ENCODE measurements at regions not wholly inside any gene's neighbourhood (a gene's known extent, or its start where the extent isn't known, plus 50 kb on each side); places are given as distances from the start of the nearest gene placed in this dataset.

DNA sequence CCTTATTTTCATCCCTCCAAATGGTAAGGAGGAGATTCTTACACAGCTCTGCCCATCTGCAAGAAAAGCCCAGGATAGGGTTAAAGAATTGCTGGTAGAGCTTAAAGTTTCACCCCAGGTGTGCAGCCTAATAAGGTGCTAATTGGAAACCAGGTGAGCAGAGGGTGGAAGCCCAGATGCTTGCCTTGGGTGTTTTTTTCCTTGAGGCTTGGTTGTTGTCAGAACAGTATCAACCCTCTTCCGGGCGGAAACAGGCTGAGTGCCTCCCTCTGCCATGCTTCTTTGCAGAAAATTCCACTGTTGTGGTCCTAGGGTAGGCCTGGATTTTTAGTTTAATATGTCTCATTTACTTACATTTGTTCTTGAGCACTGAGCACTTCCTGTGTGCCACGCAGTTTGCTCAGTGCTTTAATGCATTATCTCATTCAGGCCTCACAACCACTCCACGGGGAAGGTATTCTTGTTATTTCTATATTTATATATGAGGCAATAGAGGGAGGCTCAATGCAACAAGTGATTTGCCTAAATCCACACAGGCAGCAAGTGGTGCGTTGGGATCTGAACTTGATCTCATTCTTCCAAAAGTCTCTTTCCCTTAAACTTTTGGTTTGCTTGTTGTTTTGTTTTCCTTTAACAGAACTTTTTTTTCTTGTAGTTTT, 115.0 kb upstream of the LRIG1 start:
- no peak overlapping the region for H3K4me3 ChIP-seq (ENCODE audit: low read length)
- H3K27me3 ChIP-seq (ENCODE audit: insufficient read depth, low read length), result no peaks in the 10 kb centered on the region
- no peaks in the 10 kb centered on the region for H3K9me3 ChIP-seq (ENCODE audit: insufficient read depth, low read depth, low read length)
- H3K36me3 ChIP-seq (ENCODE audit: insufficient read depth, low read depth, low read length), result no peaks in the 10 kb centered on the region
- peaks cover 6% of the 10 kb centered on the region; the same call in 1 of the 2 replicates for H3K4me1 ChIP-seq (ENCODE audit: insufficient read depth, low read length)
- H3K9ac ChIP-seq (ENCODE audit: low read depth, low read length), result no peak overlapping the region
- no peak overlapping the region for H3K27ac ChIP-seq (ENCODE audit: low read length)

GRCh38 chr3:66617351-66617750, 116.5 kb upstream of the LRIG1 start:
- H3K4me1 ChIP-seq (ENCODE audit: insufficient read depth, low read length), result peaks cover 6% of the 10 kb centered on the region; the same call in 1 of the 2 replicates
- H3K27me3 ChIP-seq (ENCODE audit: insufficient read depth, low read length), result no peaks in the 10 kb centered on the region
- no peak overlapping the region for H3K9ac ChIP-seq (ENCODE audit: low read depth, low read length)
- no peaks in the 10 kb centered on the region for H3K36me3 ChIP-seq (ENCODE audit: insufficient read depth, low read depth, low read length)
- H3K4me3 ChIP-seq (ENCODE audit: low read length), result no peak overlapping the region
- no peaks in the 10 kb centered on the region for H3K9me3 ChIP-seq (ENCODE audit: insufficient read depth, low read depth, low read length)
- H3K27ac ChIP-seq (ENCODE audit: low read length), result no peak overlapping the region

DNA sequence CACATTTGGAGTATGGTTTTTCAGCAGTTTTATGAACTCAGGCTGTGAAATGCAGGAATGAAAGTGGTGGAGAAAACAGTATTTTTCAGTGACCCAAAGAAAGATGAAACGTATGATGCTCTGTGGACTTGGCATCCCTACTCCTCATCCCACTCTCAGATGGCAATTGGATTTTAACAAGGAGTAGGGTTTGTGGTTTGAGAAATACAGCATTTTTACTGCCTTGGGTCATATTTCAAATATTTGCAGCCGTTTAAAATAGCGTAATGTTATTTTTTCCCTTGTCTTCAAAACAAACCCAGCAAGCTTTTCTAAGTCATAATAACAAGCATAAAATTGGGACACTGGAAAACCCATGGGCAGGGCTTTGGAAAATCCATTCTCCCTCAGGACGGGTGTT, 117.2 kb upstream of the LRIG1 start:
- no peaks in the 10 kb centered on the region for H3K36me3 ChIP-seq (ENCODE audit: insufficient read depth, low read depth, low read length)
- H3K27ac ChIP-seq (ENCODE audit: low read length), result no peak overlapping the region
- H3K4me3 ChIP-seq (ENCODE audit: low read length), result no peak overlapping the region
- H3K9me3 ChIP-seq (ENCODE audit: insufficient read depth, low read depth, low read length), result no peaks in the 10 kb centered on the region
- no peaks in the 10 kb centered on the region for H3K27me3 ChIP-seq (ENCODE audit: insufficient read depth, low read length)
- H3K4me1 ChIP-seq (ENCODE audit: insufficient read depth, low read length), result peaks cover 6% of the 10 kb centered on the region; the same call in 1 of the 2 replicates
- H3K9ac ChIP-seq (ENCODE audit: low read depth, low read length), result no peak overlapping the region

- no peak overlapping the region for H3K27ac ChIP-seq (ENCODE audit: low read length)
- H3K4me3 ChIP-seq (ENCODE audit: low read length), result no peak overlapping the region
- no peaks in the 10 kb centered on the region for H3K9me3 ChIP-seq (ENCODE audit: insufficient read depth, low read depth, low read length)
- peaks cover 6% of the 10 kb centered on the region; the same call in 1 of the 2 replicates for H3K4me1 ChIP-seq (ENCODE audit: insufficient read depth, low read length)
- no peak overlapping the region for H3K9ac ChIP-seq (ENCODE audit: low read depth, low read length)
- H3K27me3 ChIP-seq (ENCODE audit: insufficient read depth, low read length), result no peaks in the 10 kb centered on the region
- no peaks in the 10 kb centered on the region for H3K36me3 ChIP-seq (ENCODE audit: insufficient read depth, low read depth, low read length)
Measured at GRCh38 chr3:66620296-66620695, 119.5 kb upstream of the LRIG1 start.

DNA sequence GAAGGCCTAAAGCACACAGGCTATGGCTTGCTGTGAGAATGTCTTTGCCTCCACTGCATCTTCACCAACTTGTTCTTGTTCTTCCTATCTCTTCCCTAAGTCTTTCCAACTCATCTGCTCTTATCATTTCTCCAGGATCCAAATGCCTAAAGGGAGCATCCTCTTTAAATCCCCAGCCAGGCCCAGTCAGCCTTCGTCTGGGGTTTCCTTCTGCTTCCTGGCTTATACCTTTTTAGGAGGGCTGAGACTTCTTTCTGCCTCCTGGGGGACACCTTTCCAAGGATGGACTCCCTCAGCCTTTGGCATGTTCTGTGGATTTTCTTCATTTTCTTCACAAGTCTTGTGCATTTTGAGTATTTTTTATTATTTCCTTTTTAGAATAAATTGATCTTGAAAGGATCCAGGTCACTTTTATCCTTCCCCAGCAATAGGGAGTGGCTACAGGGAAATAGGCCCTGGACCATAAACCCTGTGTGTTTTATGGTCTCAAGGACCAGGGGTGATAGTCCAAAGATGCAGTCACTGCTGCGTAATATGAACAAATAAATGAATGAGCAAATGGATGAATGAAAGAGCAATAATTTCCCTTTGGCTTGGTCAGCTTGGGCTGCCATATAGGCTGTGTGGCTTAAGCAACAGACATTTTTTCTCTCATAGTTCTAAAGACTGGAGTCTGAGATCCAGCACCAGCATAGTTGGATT, 122.1 kb upstream of the LRIG1 start:
- Histone ChIP-seq H3K4me3 (ENCODE audit: low read length) (no peak overlapping the region), H3K9me3 (ENCODE audit: insufficient read depth, low read depth, low read length) (no peaks in the 10 kb centered on the region), H3K36me3 (ENCODE audit: insufficient read depth, low read depth, low read length) (no peaks in the 10 kb centered on the region), H3K9ac (ENCODE audit: low read depth, low read length) (no peak overlapping the region), H3K27me3 (ENCODE audit: insufficient read depth, low read length) (no peaks in the 10 kb centered on the region), H3K27ac (ENCODE audit: low read length) (no peak overlapping the region), H3K4me1 (ENCODE audit: insufficient read depth, low read length) (peaks cover 6% of the 10 kb centered on the region; the same call in 1 of the 2 replicates)

DNA sequence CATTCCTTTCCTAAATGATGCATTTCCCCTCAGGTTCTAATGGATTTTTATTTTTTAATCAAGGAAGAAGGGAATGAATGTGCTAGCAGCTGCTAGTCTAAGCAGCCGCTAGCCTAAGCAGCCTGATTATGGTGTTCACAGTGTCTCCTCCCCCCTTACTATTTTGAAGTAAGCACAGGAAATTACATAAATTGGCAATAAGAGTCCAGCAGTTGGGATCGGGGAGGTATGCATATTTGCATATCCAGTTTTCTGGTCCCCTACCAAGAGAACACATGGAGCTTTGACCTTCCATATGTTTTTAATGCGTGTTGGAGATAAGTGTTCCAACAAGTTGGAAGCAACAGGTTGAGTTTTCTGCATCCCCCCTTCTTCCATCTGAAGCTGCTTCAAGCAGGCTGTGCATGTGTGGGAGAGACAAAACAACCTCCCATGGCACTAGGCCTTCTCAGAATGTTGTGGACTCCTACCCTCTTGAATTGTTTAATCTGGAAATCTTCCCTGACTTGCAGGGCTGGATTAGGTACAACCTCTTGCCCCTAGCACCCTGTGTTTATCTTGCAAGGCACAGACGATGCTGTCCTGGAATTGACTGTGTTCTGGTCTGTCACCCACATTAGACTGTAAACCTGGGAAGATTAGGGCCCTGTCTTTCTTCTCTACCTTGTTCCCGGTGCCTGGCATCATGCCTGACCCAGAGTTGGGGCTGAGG, 124.8 kb upstream of the LRIG1 start:
- Histone ChIP-seq H3K27ac (ENCODE audit: low read length) (no peak overlapping the region), H3K36me3 (ENCODE audit: insufficient read depth, low read depth, low read length) (no peaks in the 10 kb centered on the region), H3K9ac (ENCODE audit: low read depth, low read length) (no peak overlapping the region), H3K4me1 (ENCODE audit: insufficient read depth, low read length) (peaks cover 8% of the 10 kb centered on the region; the same call in 1 of the 2 replicates), H3K4me3 (ENCODE audit: low read length) (no peak overlapping the region), H3K27me3 (ENCODE audit: insufficient read depth, low read length) (no peaks in the 10 kb centered on the region), H3K9me3 (ENCODE audit: insufficient read depth, low read depth, low read length) (no peaks in the 10 kb centered on the region)

DNA sequence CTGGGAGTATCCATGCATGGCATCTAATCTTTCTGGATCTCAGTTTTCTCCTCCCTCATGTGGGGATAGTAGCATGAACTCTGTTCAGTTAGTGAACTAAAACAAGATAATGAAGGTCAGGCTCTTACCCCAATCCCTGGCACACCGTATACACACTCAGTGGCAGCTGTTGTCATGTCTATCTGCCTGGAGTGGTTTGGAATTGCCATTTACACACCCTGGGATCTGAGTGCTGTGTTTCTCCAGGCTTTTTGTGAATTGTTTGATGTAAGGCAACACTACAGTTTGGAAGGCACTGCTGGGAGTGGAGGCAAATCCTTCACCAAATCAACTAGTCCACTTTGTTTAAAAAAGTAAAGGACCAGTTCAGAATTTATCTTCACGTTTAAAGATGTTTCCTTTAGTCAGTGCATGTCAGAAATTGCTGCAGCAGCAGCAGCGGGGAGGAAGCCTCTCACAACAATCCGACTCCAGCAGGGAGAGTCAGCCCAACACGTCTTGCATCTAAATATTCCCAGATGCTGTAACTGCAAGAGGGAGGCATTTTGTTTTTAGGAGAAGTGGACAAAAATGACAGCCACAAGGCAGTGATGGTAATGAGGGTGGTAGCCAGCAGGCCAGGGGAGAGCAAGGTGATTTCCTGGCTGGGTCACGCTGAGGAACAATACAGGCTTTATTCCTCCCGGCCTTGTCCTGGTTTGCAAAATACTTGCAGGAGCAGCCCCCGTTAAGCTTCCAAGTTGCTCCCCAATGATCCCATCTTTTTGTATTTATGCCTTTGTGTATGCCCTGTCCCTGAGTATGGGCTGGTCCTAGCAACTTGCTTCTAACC, 128.5 kb upstream of the LRIG1 start:
- Histone ChIP-seq H3K4me3 (ENCODE audit: low read length) (no peak overlapping the region), H3K36me3 (ENCODE audit: insufficient read depth, low read depth, low read length) (no peaks in the 10 kb centered on the region), H3K27me3 (ENCODE audit: insufficient read depth, low read length) (no peaks in the 10 kb centered on the region), H3K9ac (ENCODE audit: low read depth, low read length) (no peak overlapping the region), H3K27ac (ENCODE audit: low read length) (no peak overlapping the region), H3K9me3 (ENCODE audit: insufficient read depth, low read depth, low read length) (no peaks in the 10 kb centered on the region), H3K4me1 (ENCODE audit: insufficient read depth, low read length) (peaks cover 8% of the 10 kb centered on the region; the same call in 1 of the 2 replicates)

GRCh38 chr3:66629982-66630368, 129.2 kb upstream of the LRIG1 start:
- H3K27me3 ChIP-seq (ENCODE audit: insufficient read depth, low read length), result no peaks in the 10 kb centered on the region
- no peak overlapping the region for H3K9ac ChIP-seq (ENCODE audit: low read depth, low read length)
- peaks cover 8% of the 10 kb centered on the region; the same call in 1 of the 2 replicates for H3K4me1 ChIP-seq (ENCODE audit: insufficient read depth, low read length)
- no peak overlapping the region for H3K27ac ChIP-seq (ENCODE audit: low read length)
- H3K9me3 ChIP-seq (ENCODE audit: insufficient read depth, low read depth, low read length), result no peaks in the 10 kb centered on the region
- no peak overlapping the region for H3K4me3 ChIP-seq (ENCODE audit: low read length)
- no peaks in the 10 kb centered on the region for H3K36me3 ChIP-seq (ENCODE audit: insufficient read depth, low read depth, low read length)

GRCh38 chr3:66633402-66634381, 132.9 kb upstream of the LRIG1 start:
- Histone ChIP-seq H3K36me3 (ENCODE audit: insufficient read depth, low read depth, low read length) (no peaks in the 10 kb centered on the region), H3K9ac (ENCODE audit: low read depth, low read length) (no peak overlapping the region), H3K27me3 (ENCODE audit: insufficient read depth, low read length) (no peaks in the 10 kb centered on the region), H3K4me3 (ENCODE audit: low read length) (no peak overlapping the region), H3K4me1 (ENCODE audit: insufficient read depth, low read length) (peaks cover 10% of the 10 kb centered on the region; the same call in 1 of the 2 replicates), H3K27ac (ENCODE audit: low read length) (no peak overlapping the region), H3K9me3 (ENCODE audit: insufficient read depth, low read depth, low read length) (no peaks in the 10 kb centered on the region)

DNA sequence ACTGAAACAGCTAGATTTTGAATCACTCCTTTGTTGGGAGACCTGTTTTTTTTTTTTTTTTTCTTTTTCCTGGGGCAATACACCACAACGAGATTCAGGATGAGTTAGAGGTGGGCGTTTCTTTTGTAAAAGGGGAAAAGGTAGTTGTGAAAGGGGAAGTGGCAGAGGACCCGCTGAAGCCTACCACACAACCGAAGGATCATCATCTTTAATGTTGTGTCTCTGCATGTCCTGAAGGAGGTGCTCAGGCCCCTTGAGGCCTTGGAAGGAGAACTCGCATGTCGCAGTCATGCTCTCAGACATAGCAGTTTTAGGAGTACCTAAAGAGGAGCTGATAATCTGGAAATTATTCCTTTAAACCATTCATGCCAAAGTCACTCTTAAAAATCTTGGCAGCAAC, 137.9 kb upstream of the LRIG1 start:
- no peaks in the 10 kb centered on the region for H3K27me3 ChIP-seq (ENCODE audit: insufficient read depth, low read length)
- no peak overlapping the region for H3K27ac ChIP-seq (ENCODE audit: low read length)
- no peaks in the 10 kb centered on the region for H3K9me3 ChIP-seq (ENCODE audit: insufficient read depth, low read depth, low read length)
- peaks cover 6% of the 10 kb centered on the region; the same call in 1 of the 2 replicates for H3K4me1 ChIP-seq (ENCODE audit: insufficient read depth, low read length)
- no peak overlapping the region for H3K4me3 ChIP-seq (ENCODE audit: low read length)
- H3K36me3 ChIP-seq (ENCODE audit: insufficient read depth, low read depth, low read length), result no peaks in the 10 kb centered on the region
- H3K9ac ChIP-seq (ENCODE audit: low read depth, low read length), result no peak overlapping the region

All from iPS-20b (cell line).